ENCODE measurements at regions not wholly inside any gene's neighbourhood (a gene's known extent, or its start where the extent isn't known, plus 50 kb on each side); places are given as distances from the start of the nearest gene placed in this dataset.

DNA sequence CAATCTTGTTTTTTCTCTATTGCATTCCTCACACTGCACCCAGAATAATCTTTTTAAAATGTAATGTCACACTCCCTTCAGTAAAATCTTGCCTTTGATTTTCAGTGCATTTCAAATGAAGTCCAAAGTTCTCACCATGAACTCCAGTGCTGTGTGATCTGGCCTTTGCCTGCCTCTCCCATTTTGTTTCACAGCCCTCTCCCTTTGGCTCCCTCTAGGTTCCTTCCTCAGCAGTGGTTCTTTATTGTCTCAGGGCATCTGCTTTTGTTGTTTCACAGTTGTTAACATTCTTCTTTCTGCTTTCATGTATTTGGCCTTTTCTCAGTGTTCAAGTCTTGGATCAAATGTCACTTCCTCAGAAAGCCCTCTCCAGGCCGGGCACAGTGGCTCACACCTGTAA, 84.5 kb upstream of the AMN1 start (continued):
- TF ChIP-seq, protein P1, sequence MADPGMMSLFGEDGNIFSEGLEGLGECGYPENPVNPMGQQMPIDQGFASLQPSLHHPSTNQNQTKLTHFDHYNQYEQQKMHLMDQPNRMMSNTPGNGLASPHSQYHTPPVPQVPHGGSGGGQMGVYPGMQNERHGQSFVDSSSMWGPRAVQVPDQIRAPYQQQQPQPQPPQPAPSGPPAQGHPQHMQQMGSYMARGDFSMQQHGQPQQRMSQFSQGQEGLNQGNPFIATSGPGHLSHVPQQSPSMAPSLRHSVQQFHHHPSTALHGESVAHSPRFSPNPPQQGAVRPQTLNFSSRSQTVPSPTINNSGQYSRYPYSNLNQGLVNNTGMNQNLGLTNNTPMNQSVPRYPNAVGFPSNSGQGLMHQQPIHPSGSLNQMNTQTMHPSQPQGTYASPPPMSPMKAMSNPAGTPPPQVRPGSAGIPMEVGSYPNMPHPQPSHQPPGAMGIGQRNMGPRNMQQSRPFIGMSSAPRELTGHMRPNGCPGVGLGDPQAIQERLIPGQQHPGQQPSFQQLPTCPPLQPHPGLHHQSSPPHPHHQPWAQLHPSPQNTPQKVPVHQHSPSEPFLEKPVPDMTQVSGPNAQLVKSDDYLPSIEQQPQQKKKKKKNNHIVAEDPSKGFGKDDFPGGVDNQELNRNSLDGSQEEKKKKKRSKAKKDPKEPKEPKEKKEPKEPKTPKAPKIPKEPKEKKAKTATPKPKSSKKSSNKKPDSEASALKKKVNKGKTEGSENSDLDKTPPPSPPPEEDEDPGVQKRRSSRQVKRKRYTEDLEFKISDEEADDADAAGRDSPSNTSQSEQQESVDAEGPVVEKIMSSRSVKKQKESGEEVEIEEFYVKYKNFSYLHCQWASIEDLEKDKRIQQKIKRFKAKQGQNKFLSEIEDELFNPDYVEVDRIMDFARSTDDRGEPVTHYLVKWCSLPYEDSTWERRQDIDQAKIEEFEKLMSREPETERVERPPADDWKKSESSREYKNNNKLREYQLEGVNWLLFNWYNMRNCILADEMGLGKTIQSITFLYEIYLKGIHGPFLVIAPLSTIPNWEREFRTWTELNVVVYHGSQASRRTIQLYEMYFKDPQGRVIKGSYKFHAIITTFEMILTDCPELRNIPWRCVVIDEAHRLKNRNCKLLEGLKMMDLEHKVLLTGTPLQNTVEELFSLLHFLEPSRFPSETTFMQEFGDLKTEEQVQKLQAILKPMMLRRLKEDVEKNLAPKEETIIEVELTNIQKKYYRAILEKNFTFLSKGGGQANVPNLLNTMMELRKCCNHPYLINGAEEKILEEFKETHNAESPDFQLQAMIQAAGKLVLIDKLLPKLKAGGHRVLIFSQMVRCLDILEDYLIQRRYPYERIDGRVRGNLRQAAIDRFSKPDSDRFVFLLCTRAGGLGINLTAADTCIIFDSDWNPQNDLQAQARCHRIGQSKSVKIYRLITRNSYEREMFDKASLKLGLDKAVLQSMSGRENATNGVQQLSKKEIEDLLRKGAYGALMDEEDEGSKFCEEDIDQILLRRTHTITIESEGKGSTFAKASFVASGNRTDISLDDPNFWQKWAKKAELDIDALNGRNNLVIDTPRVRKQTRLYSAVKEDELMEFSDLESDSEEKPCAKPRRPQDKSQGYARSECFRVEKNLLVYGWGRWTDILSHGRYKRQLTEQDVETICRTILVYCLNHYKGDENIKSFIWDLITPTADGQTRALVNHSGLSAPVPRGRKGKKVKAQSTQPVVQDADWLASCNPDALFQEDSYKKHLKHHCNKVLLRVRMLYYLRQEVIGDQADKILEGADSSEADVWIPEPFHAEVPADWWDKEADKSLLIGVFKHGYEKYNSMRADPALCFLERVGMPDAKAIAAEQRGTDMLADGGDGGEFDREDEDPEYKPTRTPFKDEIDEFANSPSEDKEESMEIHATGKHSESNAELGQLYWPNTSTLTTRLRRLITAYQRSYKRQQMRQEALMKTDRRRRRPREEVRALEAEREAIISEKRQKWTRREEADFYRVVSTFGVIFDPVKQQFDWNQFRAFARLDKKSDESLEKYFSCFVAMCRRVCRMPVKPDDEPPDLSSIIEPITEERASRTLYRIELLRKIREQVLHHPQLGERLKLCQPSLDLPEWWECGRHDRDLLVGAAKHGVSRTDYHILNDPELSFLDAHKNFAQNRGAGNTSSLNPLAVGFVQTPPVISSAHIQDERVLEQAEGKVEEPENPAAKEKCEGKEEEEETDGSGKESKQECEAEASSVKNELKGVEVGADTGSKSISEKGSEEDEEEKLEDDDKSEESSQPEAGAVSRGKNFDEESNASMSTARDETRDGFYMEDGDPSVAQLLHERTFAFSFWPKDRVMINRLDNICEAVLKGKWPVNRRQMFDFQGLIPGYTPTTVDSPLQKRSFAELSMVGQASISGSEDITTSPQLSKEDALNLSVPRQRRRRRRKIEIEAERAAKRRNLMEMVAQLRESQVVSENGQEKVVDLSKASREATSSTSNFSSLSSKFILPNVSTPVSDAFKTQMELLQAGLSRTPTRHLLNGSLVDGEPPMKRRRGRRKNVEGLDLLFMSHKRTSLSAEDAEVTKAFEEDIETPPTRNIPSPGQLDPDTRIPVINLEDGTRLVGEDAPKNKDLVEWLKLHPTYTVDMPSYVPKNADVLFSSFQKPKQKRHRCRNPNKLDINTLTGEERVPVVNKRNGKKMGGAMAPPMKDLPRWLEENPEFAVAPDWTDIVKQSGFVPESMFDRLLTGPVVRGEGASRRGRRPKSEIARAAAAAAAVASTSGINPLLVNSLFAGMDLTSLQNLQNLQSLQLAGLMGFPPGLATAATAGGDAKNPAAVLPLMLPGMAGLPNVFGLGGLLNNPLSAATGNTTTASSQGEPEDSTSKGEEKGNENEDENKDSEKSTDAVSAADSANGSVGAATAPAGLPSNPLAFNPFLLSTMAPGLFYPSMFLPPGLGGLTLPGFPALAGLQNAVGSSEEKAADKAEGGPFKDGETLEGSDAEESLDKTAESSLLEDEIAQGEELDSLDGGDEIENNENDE (IDR thresholded peaks at IDR 0.05; ENCODE audit: insufficient replicate concordance, low read length): peak; percentile 34
- TF ChIP-seq PHF8 (conservative IDR thresholded peaks at IDR 0.05; ENCODE audit: low read depth, low read length): no peak
- no peak for TF ChIP-seq SRF (IDR thresholded peaks at IDR 0.05; ENCODE audit: low read depth, low read length)
- no peak for TF ChIP-seq SIN3A (conservative IDR thresholded peaks at IDR 0.05 in 1 of 2, IDR thresholded peaks at IDR 0.05 in 1 of 2; ENCODE audit: low read depth in 1 of 2, low read length in 2 of 2)
- TF ChIP-seq BRCA1 (IDR thresholded peaks at IDR 0.05; ENCODE audit: low read depth, low read length): no peak
- no peak for TF ChIP-seq SIRT6 (IDR thresholded peaks at IDR 0.05; ENCODE audit: low read length)
- TF ChIP-seq TAF1 (IDR thresholded peaks at IDR 0.05; ENCODE audit: low read depth, low read length): no peak
- peak; percentile 37 to 58 for TF ChIP-seq RAD21 (IDR thresholded peaks at IDR 0.05 in 1 of 2, conservative IDR thresholded peaks at IDR 0.05 in 1 of 2; ENCODE audit: low read depth in 2 of 2, low read length in 2 of 2)
- TF ChIP-seq, protein P2, sequence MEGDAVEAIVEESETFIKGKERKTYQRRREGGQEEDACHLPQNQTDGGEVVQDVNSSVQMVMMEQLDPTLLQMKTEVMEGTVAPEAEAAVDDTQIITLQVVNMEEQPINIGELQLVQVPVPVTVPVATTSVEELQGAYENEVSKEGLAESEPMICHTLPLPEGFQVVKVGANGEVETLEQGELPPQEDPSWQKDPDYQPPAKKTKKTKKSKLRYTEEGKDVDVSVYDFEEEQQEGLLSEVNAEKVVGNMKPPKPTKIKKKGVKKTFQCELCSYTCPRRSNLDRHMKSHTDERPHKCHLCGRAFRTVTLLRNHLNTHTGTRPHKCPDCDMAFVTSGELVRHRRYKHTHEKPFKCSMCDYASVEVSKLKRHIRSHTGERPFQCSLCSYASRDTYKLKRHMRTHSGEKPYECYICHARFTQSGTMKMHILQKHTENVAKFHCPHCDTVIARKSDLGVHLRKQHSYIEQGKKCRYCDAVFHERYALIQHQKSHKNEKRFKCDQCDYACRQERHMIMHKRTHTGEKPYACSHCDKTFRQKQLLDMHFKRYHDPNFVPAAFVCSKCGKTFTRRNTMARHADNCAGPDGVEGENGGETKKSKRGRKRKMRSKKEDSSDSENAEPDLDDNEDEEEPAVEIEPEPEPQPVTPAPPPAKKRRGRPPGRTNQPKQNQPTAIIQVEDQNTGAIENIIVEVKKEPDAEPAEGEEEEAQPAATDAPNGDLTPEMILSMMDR (IDR thresholded peaks at IDR 0.05; ENCODE audit: control extremely low read depth in 1 of 3, insufficient read depth in 1 of 3, low read depth in 1 of 3, low read length in 3 of 3): peak in 2 of 3 experiments; percentile 23 to 52; a peak in 2 of 4 replicates

All from H1 (cell line).